HG02642 (cell line): ENCODE measurements at regions not wholly inside any gene's neighbourhood (a gene's known extent, or its start where the extent isn't known, plus 50 kb on each side); places are given as distances from the start of the nearest gene placed in this dataset.
"Not testable (repeated sequence)": the region's sequence is repeated elsewhere in the genome, so short reads cannot be mapped to it uniquely, and the experiment has no call there.

Experiments used
- ATAC-seq: cut with Tn5 transposase; IDR thresholded peaks from one replicate; pipeline ENCODE4 v1.9.1; 2021; ENCODE audit warnings: mild to moderate bottlenecking; ENCODE audit not compliant: unreplicated experiment, poor library complexity

GRCh38 chr10:25076506-25077177, 60.2 kb downstream of the THNSL1 start:
- ATAC-seq: no peak

- ATAC-seq: no peak
Measured at GRCh38 chr10:25078658-25079431, 62.4 kb downstream of the THNSL1 start.

DNA sequence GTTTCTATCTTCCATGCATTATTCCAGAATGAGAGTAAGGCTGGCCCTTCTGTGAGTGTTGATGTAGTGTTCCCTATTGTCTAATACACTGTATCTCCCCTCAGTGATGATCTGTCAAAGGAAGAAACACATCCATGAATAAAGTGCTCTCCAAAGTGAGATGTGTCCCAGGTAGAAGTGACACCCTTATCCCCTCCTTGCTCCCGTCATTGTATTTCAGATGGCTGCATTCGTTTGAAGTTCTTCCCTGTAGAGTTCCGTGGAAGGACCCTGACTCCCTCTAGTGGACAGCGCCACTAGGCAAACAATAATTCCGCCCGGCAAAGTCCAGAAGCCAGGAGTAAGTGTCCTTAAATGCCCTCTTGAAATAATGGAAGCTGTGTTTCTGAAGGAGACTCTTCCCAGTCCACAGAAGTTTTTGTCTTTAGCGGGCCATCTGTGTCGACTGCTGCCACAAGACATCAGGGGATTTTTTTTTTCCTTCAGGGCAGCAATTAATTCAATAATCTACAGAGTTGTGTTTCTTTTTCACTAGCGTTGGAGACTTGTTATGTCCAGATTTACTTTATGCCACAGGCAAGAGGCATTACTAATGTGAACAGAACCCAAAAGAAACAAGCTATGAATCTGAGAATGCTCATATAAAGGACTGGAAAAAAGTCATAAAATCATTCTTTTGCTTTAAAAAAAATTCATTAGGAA, 64.6 kb downstream of the THNSL1 start:
- peak; percentile 80 for ATAC-seq

DNA sequence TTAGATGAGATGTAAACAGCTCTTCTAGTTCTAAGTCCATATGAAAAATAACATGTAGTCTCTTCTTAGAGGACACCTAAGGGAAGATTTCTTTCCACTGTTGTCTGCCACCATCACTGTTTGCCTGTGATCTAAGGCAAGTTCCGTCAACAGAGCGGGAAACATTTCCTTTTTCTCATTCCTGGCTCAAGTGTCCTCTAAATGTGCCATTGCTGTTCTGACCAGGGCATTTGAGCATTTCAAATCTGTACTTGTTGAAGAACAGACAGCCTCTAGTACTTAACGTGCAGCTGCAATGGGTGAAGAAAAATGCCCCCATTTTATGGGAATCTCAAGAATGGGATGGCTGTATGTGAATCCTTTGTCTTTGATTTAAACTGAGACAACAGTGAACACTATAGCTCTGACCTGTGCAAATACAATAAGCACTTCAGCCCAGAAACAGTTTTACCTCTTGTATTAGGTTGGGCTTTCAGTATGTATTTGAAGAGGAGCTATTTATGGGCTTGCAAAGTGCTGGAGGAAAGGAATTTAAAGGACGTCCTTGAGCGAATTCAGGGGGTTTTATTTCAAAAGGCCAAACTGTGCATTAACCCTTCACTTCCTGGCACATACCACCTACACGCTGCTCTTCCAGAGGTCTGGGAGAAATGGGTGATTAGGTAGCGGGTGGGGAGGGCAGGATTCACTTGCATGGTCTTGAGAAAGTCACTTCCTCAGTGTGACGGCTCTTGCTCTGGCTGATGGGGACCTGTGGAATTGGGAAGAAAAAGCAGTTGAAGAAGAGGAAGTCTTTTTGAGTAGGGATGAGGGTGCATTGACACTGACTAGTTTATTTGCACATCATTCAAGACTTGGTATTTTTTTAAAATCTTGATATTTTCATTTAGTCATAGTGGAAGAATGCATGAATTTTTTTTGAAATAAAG, 66.1 kb downstream of the THNSL1 start:
- no peak for ATAC-seq

DNA sequence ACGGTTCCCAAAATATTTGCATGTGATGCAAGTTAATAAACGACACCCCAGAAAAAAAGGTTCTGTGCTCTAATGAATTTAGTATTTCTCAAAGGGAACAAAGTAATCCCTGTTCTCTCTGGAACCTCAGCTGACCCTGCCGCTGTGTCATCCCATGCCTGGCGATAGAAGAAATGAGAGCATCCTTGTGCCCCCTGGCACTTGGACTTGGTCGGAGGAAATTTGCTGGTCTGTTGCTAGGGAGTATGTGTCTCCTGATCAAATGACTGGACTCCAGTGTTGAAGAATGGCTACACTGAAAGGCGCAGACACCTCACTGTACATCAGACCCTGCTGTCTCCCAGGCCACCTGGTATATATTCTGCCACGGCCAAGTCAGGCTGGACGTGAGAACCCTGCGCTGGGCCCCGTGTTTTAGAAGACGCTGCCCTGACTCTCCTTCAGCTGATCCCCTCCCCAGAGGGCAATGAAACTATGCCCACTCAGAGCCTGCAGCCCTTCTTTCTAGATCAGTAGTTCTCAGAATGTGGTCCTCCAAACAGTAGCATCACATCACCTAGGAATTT, 67.2 kb downstream of the THNSL1 start:
- ATAC-seq: no peak

DNA sequence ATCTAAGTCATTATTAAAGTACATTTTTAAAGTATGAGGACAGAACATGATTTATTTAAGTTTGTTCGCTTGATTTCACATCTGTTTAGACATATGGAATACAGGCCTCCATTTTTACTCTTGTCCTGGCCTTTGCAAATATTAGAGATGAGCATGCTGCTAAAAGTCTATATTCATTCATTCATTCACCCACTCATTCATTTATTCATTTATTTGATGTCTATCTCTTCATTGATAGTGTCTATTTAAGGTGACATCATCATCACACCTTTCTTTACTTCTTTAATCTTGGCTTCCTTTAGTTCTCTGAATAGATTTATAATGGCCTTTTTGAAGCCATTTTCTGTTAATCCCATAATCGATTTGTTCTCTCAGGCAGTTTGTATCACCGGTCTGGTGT, 68.0 kb downstream of the THNSL1 start:
- ATAC-seq: no peak

GRCh38 chr10:25094590-25094989, 78.2 kb downstream of the THNSL1 start:
- no peak for ATAC-seq

DNA sequence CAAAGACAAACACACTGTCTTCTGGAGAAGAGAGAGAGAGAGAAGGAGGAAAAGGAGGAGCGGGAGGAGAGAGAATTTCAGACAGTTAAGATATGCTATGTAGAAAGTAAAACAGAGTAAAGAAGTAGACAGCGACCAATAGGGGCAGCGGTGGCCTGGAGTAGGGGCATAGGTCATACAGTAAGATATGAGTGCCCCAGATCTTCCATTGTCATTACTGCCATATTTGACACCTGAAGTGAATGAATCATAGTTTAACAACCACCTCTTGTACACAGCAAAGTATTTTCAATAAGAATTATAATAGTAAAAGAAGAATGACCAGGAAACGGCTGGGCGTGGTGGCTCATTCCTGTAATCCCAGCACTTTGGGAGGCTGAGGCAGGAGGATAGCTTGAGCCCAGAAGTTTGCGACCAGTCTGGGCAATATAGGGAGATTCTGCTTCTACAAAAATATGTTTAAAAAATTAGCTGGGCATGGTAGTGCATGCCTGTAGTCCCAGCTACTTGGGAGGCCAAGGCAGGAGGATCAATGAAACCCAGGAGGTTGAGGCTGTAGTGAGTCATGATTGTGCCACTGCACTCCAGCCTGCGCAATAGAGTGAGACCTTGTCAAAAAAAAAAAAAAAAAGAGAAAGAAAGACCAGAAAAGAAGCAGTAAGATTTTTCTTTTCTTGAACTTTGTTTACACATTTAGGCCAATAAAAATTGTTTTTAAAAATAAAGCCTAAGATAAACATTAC, 77.0 kb upstream of the GPR158 start:
- ATAC-seq: no peak

DNA sequence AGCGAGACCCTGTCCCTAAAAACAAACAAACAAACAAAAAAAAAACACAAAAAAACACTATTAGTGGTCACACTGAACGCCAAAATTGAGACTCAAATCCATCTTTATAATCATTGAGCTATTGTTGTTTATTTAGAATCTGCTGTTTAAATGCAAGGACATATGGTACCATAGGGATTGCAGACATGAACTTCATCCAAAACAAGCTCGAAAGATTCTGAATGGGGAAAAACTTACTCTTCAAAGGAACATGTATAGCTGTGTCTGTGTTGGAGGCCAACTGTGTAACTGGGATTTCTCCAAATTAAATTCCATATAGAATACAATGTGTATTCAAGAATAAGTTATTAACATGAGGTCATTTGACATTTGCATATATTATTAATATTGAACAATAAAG, 74.7 kb upstream of the GPR158 start:
- ATAC-seq: no peak

DNA sequence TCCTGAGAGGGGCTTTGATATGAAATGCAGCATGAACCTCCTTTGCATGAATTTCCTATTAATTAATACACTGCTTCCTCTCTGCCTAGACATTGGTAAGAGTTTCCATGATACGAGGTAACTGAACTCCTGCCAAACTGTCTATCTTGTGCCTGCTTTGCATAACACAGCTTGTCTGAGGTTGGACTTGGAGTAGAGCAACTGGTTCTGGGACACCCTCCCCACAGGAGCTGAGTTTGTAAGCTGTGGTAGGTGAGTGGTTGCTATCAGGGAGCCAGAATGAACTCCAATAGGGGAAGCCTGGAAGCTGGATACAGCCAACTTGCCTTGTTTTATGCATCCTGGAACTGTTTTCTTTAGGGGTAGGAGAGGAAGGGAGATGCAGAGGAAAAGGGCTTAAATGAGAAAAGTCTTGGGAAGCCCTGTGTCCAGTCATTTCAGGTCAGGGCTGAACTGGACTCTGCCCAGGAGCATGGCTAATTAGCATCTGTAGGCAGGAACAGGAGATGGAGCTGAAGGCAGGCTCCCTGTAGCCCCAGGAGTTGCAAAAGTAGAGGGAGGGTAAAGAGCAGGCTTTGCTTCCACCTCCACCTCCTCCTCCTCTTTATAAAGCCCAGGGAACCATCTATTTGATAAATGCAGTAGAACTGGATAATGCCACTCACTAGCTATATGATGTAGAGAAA, 73.2 kb upstream of the GPR158 start:
- no peak for ATAC-seq

GRCh38 chr10:25102147-25102822, 72.5 kb upstream of the GPR158 start:
- no peak for ATAC-seq

DNA sequence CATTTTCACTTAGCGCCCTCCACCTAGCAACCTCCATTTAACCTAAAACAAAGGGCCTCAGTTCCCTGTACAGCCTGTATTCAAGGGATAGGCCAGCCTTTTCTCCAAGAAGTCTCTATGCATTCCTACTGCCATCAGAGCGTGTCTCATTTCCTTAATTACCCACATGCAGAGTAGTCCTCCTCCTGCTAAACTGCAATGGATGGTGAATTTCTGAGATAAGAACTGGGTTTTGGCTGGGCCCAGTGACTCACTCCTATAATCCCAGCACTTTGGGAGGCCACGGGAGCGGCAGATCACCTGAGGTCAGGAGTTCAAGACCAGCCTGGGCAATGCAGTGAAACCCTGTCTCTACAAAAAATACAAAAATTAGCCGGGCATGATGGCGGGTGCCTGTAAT, 71.1 kb upstream of the GPR158 start:
- ATAC-seq: no peak

- ATAC-seq: no peak
Measured at GRCh38 chr10:25104441-25104840, 70.4 kb upstream of the GPR158 start.

GRCh38 chr10:25105262-25105661, 69.5 kb upstream of the GPR158 start:
- no peak for ATAC-seq

- ATAC-seq: no peak
Measured at GRCh38 chr10:25105743-25106260, 69.0 kb upstream of the GPR158 start.

DNA sequence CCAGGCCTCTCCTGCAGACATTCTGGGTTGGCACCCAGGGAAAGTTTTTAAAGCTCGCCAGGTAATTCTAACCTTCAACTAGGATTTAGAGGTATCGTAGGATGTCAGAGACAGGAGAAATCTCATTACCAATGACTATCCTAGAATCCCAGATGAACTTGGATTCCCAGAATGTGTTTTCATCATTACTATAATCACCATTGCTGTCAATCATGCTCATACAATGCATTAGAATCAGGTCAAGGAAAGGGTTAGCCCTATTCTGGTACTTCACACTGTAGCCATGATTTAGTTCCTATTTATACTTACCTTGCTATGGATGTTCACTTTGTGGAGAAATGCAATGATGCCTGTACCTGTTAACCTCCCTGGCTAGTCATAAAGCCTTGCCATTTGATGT, 67.0 kb upstream of the GPR158 start:
- ATAC-seq: no peak

DNA sequence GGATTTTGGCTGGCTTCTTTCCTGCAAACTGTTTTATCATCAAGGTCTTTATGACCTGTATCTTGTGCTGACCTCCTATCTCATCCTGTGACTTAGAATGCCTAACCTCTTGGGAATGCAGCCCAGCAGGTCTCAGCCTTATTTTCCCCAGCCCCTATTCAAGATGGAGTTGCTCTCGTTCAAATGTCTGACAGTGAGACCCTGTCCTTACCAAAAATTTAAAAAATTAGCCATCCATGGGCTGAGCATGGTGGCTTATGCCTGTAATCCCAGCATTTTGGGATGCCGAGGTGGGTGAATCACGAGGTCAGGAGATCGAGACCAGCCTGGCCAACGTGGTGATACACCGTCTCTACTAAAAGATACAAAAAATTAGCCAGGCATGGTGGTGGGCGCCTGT, 64.9 kb upstream of the GPR158 start:
- not testable (repeated sequence) for ATAC-seq

GRCh38 chr10:25112016-25112415, 62.8 kb upstream of the GPR158 start:
- no peak for ATAC-seq
